CD4-positive, alpha-beta T cell treated with Interleukin-4 for 1 hour (primary cell): ENCODE measurements at regions not wholly inside any gene's neighbourhood (a gene's known extent, or its start where the extent isn't known, plus 50 kb on each side); places are given as distances from the start of the nearest gene placed in this dataset.
"Not testable (repeated sequence)": the region's sequence is repeated elsewhere in the genome, so short reads cannot be mapped to it uniquely, and the experiment has no call there.

Experiments
- DNase-seq, 2 donors: peaks; one replicate each; pipeline ENCODE4 v3.0.0-alpha.2; 2020 to 2022

DNA sequence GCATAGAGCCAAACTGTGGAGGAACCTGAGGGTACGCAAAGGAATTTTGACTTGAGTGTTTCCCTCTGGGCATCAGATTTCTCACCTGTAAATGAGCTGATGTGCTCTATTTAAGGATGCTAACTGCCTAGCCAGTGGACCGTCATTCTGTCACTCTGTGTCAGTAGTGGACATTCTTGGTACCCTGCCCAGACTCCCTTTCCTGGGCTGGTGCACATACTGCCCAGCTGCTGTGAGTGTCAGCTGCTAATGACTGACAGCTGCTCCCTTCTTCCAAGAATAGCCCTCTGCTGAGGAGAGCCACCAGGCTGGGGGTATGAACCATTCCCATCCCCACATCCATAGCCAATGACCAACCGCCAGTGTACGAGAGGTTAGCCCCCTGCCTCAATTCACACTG is 193.1 kb upstream of the DAB1 start:
- DNase-seq, result no peak

DNA sequence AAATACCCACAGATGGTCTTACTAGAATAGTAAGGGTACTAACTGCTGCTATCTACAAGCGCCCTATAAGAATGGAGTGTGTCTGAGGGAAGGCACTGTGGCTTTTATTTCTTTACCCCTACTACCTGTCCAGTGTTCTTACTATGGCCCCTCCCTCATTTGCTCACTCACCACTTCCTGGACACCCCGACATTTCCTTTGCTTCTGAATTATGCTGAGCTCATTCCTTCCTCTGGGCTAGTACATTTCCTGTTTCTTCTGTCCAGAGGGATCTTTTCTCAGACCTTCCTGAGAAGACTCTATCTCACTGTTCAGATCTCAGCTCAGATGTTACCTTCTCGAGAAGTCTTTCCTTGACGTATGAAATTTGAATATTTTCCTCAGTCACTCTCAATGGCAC is 192.1 kb upstream of the DAB1 start:
- no peak for DNase-seq

DNA sequence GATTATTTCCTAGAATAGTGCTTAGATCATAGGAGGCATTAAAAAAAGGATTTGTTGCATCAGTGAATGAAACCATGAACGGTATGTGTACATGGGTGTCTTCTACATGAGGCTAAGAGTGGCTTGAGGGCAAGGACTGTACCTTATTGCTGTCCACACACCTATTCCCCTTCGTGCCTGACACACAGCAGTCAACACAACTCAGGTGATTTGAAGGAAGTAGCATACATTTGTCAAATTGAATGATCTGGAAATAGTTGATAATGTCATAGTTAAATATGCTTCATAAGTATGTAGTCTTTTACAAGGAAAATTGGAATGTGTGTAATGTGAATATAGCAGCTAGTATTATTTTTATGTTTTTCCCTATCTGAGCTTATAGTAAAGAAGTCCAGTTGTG is 189.0 kb upstream of the DAB1 start:
- DNase-seq, result no peak

DNA sequence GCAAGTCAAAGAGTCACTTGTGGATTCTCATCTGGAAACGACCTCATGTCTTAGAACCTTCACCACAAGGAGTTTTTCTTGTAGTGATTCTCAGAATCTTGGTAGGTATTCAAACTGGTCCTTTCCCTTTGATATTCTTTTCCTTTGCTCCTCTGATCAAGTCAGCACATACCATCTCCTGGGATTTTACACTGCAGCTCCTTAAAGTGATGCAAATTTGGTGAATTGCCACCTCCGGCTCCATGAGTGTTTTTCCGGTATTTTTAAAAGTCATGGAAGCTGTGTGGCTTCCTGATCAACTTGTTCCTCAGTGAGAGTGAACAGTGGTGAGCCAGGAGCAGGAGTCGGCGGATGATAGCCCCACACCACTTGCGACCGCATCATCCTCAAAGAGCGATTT is 182.1 kb upstream of the DAB1 start:
- no peak for DNase-seq

DNA sequence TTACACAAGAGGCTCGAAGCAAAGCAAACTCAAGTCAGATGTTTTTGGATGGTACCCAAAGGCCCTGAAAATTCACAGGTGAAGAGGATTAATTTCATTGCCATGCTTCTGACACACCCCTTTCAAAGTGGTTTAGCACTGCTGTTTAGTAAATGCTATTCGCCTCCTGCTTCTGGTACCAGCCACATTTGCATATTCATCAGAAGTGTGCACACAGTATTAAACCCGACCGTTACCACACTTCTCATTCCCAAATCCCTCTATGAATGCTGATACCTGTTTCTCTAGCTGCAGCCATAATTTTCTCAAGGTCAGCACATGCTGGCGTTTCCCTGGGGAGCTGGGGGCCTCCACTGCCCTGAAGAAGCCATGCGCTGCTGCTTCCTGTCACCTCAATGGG is 179.8 kb upstream of the DAB1 start:
- no peak for DNase-seq

DNA sequence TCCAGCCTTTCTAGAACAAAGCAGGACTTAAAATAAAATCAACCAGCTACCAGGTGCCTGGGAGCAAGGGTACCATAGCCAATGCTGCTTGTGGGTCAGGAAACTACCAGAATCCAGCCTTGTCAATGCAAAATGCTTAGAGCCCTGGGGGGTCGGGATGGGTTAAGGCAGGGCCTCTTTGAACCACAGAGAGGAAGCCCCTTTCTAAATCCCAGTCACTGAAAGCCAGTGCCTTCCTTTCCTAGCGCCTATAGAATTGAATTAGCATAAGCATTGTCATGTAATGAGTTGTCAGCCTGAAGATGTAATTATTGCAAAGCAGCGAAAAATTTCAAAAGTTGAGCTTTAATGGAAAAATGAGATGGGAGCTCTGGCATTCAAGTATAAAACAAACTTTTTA is 176.6 kb upstream of the DAB1 start:
- DNase-seq, result no peak

DNA sequence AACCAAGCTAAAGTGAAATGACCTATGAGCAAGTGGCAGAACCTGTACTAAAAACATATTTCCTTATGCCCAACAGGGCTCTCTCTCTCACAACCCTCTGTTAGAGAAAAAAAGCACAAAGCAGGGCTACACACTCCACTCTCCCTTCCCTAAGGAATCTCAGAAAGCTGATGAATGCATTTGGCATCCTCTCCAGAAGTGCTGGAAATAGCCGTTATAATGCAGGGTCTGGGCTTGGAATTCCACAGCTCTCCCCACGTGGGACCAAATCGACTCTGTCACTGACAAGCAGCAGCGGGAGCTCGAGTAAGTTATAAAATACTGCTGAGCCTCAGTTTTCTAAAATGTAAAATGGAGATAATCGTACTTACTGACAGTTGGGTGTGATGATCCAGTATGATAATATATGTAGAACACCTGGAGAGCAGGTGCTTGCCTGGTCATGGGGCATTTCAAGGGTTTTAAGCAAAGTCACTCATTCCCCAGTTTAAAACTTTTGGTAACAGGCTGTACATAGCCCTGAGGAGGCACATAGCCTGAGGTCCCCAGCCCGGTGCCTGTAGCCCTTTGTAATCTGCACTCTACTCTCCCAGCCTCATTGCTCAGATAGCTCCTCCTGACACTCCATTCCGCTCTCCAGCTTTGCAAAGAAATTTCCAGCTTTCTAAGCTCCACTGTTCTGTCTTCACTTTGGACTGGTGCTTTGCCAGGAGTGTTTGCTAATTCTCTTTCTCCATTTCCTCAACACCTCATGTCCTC is 175.6 kb upstream of the DAB1 start:
- DNase-seq, result no peak

DNA sequence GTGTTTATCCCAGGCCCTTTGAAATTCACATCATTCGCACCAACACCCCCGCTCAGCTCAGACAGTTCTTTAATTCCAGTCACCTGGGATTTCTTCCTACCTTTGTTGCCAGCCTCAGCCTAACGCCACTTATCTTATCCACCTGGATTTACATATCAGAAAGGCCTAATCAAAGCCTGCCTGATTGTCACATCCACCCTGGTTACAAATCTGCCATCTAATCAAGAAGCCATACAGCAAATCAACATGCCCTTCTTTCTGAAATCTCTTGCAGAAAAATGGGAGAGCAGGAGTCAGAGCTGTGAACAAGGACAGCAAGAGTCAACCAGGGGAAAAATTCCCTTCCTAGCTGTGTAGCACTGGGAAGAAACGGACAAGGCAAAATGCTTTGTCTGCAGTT is 173.2 kb upstream of the DAB1 start:
- DNase-seq, result no peak

DNA sequence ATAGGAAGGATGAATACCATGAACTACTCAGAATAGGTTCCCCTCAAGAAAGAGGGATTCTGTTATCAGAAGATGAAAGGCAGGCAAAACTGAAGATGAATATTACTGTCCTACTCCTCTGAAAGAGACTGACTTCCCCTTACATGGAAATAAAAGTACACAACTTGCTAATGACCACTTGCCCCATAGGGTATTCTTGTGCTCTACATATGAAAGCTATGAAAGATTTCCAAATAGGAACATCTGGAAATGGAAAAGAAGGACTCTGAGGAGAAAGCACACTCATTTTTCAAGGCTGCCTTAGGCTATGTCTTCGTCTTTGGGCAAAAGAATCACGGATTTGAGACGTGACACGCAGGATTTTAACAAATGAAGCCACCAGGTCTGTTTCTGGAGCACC is 170.1 kb upstream of the DAB1 start:
- DNase-seq, result no peak

DNA sequence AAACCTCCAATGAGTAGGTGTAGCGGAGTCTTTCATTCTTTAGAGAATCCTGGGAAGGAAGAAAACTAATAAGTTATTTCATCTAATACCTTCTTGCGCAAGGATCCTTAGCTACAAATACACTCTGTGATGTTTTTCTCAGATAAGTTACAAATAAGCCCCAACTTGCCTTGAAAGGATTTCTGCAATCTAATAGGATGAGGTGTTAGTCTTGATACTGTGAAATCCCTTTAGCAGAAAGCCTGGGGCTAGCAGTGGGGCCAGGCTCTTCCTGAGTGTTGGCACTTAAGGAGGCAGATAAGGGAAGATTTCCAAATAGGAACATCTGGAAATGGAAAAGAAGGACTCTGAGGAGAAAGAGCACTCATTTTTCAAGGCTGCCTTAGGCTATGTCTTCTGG is 168.0 kb upstream of the DAB1 start:
- DNase-seq, result no peak

DNA sequence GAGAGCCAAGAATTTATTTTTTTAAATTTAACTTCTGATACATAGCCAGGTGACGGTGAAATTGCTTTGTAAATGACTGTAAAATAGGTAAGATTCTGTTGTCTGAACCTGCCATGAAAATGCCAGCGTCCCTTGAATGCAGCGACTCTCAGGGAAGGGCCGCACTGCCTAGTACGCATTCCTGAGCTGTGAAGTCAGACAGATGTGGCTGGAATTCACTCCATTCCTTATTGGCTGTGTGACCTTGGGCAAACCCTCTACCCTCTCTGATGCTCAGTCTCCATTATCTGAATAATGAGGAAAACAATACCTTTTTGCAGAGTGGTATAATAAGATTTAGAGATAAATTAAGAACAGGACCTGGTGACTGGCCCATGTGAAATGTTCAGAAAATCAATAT is 167.1 kb upstream of the DAB1 start:
- no peak for DNase-seq

DNA sequence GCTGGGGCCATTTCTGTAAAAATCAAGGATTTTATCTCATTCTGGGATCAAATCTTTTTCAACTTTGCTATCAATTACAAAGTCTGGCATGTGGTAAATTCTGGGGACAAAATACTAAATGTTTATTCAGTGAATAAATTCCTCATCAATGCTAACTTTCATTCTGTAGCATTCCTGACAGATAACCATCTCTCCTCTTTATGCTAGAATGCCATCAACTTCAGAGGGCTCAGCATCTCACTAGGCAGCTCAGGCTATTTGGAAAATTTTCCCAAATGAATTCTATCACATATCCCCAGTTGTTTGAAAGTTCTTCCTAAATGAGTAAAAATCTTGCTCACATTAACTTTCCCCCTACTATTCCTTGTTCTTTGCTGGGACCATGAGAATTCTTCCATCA is 163.0 kb upstream of the DAB1 start:
- DNase-seq, result no peak

DNA sequence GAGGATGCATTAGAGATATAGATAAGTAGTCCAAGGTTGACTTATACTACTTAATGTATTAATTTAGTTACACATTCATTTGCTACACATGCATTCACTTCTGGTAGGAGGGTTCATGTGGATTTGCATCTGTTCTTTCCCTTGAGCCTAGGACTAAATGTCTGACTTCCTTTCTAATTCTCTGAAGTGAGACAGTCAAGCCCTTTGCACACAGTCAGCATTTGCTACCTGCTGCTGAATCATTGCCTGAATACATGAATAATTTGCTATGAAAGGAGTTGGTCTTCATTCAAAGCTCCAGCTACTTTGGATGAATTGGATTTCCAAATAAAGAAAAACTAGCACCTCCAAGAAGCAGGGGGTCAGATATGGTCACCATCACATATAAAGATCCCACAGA is 154.8 kb upstream of the DAB1 start:
- no peak for DNase-seq

DNA sequence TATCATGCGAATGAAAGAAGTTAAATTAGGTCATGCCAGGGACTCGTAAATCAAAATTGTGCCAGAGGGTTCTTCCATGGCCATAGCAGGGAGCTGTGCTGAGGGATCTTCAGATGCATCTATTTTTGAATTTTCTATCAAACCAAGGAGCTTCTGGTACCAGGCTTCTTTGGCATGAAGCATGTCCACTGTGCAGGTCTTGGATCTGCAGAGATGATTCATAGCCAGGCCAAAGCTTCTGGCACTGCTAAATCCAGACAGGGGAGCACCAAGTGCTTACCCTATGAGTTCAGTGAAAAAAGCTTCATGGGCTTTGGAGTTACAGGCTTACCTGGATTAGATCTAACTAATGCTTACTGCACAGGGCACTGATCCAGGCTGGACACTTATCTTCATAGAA is 154.2 kb upstream of the DAB1 start:
- DNase-seq, result no peak

DNA sequence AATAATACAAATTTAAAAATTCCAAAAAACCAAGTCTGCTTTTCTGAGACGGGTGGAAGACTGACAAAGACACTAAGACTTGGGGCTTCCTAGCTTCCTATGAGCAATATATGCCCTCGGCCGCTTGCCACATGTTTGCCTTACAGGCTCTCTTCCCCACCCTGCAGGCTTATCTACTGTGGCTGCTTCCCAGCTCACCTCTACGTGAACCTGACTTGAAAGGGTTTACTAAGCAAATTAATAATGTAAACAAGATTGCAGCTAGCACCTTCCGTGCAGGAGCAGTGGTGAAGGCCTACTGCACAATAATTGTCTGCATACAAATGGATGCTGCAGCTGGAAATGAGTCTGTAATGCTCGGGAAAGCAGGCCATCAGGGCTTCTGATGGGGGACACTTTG is 152.9 kb upstream of the DAB1 start:
- DNase-seq, result no peak

DNA sequence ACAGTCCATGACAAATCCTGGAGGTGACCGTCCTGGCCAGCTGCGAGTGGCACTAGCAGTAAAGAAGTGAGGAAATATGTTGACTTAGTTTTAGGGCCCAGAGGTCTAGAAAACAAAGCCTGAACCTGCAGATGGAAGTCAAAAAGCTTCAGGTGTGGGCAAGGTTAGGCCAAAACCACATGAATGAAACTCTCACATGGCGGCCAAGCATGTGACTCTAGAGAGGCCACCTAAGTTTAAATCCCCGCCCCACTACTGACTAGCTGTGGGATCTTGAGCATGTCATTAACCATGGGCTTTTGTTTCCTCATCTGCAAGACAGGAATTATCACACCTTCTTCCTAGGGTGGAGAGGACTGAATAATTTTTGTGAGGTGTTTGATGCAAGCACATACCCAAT is 148.2 kb upstream of the DAB1 start:
- DNase-seq, result no peak

DNA sequence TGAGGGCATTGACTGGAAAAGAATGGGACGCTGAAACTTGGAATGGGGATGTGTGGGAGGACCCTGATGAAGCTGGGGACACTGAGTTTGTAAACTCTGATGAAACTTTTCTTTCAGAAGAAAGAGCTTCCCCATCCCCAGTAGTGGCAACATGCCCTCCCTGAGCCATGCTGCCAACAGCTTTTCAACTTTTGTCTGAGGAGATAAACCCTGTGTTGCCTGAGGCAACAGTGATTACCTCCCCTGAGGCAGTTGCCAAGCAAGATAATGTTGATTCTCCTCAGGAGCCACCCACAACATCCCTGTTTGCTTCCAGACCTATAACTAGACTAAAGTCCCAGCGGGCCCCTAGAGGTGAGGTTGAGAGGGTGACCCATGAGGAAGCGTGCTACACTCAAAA is 134.2 kb upstream of the DAB1 start:
- not testable (repeated sequence) for DNase-seq

DNA sequence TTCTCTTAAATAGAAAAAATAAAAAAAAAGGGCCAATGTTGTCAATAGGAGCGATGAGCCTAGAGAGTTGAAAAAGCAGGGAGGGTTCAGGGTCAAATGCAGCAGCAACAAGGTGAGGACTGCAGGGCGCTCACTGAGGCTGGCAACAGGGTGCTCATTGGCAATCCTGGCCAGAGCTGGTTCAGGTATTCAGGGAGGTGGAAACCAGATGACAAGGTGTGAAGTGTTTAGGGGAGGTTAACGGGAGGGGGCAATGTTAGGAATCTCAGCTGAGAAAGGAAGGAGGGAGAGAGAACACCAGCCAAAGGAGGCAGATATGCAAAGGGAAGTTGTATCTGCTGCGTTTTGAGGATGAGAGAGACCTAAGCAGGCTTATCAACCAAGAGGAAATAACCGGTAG is 129.8 kb upstream of the DAB1 start:
- no peak for DNase-seq

DNA sequence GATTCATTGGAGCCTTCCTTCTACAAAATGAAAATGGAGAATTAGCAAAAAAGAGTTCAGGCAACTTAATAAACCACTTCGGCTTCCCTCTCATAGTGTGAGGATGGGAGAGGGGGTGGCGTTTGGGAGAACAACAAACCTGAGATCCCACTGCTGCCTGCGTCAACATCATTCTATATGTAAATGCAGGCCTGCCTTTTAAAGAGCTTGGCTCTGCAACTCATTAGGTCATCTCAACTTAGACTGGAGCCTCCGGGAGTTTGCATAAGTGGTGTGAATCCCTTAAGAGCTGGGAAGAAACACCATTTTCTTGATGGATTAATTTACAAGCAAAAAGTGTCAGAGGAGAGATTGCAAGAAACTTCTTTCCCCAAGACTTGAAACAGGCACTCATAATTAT is 127.6 kb upstream of the DAB1 start:
- DNase-seq, result no peak

DNA sequence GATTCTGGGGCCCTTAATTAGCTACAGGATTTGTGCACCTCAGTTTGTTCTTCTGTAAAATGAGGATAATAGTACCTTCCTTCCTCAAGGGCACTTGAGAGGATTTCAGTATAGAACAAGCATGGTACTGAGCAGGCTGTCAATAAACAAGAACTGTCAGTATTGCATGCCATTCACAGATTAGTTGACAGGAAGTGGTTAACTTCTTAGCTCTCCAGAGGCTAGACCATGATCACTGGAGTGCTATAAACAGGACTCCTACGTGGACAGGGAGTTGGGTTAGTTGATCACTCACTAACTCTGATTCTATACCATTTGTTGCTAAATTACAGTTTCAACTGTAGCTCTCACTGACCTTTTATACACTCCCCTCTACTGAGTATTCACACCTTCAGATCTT is 126.2 kb upstream of the DAB1 start:
- DNase-seq, result no peak

DNA sequence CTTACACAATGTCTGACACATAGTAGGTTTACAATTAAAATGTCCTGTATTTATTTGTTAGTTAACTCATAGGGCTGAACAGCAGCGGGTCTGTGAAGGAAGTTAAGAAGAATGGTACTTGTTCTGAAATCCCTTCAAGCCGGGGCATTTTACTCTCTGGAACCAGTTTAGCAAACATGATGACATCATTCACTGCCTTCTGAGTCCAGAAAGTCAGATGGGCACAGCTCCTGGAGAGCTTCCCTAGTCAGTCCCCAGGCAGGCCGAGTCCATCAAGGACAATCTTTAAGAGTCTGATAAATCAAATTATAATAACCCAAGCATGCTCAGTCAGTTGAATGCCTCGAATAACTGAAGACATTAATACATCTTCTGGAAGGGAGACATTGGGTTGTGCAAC is 125.4 kb upstream of the DAB1 start:
- DNase-seq, result no peak

DNA sequence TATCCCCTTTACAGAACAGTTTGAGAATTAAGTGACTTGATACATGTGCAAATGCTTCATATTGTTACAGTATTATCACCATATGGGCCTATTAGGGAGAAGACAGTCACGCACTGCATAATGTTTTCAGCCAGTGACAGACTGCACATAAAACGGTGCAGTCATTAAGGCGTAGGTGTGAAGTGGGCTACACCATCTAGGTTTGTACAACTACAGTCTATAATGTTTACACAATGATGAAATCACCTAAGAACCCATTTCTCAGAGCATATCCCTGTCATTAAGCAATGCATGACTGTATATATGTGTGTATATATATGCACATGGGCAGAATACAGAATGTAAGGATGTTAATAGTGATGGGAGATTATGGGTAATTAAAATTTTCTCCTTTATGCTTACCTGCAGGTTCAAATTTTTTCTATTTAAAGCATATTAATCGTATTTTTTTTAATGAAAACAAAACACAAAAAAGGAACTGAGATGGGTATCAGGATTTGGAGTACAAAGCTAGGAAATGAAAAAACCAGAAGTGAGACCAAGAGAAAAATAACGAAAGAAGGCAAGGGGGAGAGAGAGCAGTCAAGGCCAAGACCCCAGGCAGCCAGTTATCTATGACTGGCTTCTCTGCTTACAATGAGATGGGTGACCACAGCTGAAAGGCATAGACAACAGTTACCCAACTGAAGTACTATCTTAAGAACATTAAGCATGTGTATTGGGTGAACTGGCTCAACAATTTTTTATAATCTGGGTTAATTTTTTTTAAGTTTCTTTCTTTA is 122.9 kb upstream of the DAB1 start:
- no peak for DNase-seq

DNA sequence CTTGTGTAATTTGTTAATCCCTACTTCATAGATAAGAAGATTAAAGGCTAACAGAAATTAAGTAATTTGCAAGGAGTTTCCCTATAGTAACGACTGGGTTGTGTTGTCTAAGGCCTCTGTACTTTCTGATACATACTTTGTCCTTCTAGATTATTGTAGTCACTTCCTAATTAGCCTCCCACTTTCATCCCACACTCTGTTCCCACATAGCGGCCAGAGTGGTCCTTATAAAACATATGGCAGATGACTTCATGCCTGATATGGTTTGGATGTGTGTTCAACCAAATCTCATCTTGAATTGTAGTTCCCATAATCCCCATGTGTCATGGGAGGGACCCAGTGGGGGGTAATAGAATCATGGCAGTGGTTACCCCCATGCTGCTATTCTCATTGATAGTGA is 120.5 kb upstream of the DAB1 start:
- no peak for DNase-seq

DNA sequence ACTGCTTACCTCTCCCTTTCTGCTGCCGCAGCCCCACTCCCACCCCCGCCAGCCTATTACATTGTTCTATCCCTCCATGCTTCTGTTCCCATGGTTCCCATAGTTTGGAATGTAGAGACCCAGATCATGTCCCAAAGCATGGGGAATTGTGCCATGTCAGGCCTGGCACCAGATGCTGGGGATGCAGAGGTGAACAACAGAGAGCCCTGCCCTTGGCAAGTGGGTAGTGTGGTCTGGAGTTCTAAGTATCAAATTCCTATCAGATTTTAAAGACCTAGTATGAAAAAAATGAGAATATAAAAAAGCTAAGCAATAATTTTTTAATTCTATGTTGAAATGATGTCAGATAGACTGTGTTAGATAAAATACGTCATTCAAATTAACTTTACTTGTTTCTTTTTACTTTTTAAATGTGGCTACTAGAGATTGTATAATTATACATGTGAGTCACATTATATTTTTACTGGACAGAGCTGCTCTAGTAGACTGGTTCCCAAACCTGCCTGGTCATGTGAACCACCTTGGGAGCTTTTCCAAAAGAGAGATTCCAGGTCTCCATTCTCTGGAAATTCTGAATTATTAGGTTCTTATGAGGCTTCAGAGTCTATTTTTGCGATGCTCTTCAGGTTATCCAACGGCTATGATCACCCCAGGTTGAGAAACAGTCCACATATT is 113.0 kb upstream of the DAB1 start:
- DNase-seq, result no peak
